ENCODE measurements at regions not wholly inside any gene's neighbourhood (a gene's known extent, or its start where the extent isn't known, plus 50 kb on each side); places are given as distances from the start of the nearest gene placed in this dataset.

DNA sequence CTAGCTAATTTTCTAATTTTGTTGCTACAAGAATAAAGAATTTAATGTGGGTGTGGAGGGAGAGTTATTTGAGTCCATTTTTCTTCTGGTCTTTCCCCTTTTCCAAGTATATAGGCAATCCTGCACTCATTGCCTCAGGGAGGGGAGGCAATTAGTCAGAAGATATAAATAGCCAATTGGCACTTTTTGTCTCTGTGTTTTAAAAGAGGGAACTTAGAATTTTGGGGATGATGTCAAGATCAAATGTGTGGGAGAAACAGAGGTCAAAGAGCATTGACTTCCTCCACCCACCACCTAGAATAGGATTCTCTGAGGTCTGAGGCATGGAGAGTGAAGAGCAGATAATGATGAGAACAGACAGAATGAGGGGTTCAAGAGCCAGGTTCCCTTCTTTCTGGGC, 120.3 kb upstream of the ZC3H12C start:
- Histone ChIP-seq H3K27me3 (no peaks in the 10 kb centered on the region), H3K4me3 (no peak overlapping the region), H3K27ac (no peak overlapping the region), H3K9me3 (ENCODE audit: low read depth) (no peaks in the 10 kb centered on the region), H3K36me3 (no peaks in the 10 kb centered on the region), H3K4me1 (ENCODE audit: low read depth) (peaks cover 22% of the 10 kb centered on the region)
- no peak for DNase-seq (ENCODE audit: low read depth in 1 of 2, low spot score in 1 of 2)
- TF ChIP-seq, protein P1, sequence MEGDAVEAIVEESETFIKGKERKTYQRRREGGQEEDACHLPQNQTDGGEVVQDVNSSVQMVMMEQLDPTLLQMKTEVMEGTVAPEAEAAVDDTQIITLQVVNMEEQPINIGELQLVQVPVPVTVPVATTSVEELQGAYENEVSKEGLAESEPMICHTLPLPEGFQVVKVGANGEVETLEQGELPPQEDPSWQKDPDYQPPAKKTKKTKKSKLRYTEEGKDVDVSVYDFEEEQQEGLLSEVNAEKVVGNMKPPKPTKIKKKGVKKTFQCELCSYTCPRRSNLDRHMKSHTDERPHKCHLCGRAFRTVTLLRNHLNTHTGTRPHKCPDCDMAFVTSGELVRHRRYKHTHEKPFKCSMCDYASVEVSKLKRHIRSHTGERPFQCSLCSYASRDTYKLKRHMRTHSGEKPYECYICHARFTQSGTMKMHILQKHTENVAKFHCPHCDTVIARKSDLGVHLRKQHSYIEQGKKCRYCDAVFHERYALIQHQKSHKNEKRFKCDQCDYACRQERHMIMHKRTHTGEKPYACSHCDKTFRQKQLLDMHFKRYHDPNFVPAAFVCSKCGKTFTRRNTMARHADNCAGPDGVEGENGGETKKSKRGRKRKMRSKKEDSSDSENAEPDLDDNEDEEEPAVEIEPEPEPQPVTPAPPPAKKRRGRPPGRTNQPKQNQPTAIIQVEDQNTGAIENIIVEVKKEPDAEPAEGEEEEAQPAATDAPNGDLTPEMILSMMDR (IDR thresholded peaks at IDR 0.05; ENCODE audit: low read depth, low read length), result no peak

DNA sequence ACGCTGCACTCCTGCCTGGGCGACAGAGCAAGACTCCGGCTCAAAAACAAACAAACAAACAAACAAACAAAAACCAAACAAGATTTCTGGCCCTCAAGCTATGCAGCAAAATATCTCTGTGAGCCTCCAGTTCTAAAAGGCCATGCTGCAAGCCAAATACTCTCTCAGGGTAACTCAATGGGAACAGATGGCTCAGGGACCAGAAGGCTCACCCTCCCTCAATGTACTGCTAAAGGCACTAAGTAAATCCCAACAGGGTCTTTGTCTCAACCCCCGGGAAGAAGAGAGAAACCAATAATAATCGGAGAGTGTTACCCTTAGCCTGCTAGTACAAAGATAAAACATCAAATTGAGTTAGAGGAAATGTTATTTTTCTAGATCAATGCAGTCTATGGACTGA, 119.7 kb upstream of the ZC3H12C start:
- DNase-seq (ENCODE audit: low read depth in 1 of 2, low spot score in 1 of 2), result no peak
- no peak overlapping the region for H3K4me3 ChIP-seq
- H3K36me3 ChIP-seq, result no peaks in the 10 kb centered on the region
- TF ChIP-seq, protein P1 (IDR thresholded peaks at IDR 0.05; ENCODE audit: low read depth, low read length), result no peak
- no peaks in the 10 kb centered on the region for H3K9me3 ChIP-seq (ENCODE audit: low read depth)
- H3K4me1 ChIP-seq (ENCODE audit: low read depth), result peaks cover 22% of the 10 kb centered on the region
- H3K27ac ChIP-seq, result no peak overlapping the region
- H3K27me3 ChIP-seq, result no peaks in the 10 kb centered on the region

DNA sequence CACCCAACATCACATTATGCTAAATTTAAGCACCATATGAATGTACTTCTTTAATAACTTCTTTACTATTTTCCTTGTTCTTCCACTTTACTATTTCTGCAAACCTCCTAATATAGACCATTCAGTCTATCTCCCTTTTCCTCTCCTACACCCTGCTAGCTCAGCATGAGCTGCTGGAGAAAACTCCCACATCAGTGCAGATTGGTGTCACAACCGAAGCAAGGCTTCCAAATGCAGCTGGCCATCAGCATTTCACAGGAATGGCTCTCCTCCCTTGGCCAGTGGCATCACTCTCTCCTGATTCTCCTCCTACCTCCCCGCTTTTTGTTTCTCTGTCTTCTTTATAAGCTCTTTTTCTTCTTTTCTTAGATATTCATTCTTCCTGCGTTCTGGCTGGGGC, 118.7 kb upstream of the ZC3H12C start:
- peaks cover 22% of the 10 kb centered on the region for H3K4me1 ChIP-seq (ENCODE audit: low read depth)

DNA sequence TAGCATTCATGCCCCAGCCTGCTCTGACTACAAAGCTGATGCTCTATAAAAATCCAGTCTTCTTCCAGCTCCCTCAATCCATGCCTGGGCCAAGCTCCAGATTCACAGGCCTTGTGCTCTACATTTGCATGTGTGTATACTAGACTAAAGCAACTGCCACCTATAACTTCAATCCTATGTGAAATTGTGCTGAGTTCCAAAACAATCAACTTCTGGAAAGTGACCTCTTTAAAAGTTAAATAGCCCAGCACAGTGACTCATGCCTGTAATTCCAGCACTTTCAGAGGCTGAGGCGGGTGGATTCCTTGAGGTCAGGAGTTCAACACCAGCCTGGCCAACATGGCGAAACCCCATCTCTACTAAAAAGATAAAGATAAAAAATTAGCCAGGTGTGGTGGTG, 114.3 kb upstream of the ZC3H12C start:
- Histone ChIP-seq H3K4me3 (no peak overlapping the region), H3K4me1 (ENCODE audit: low read depth) (no peaks in the 10 kb centered on the region), H3K27me3 (no peaks in the 10 kb centered on the region), H3K36me3 (no peaks in the 10 kb centered on the region), H3K27ac (no peak overlapping the region), H3K9me3 (ENCODE audit: low read depth) (no peaks in the 10 kb centered on the region)
- DNase-seq (ENCODE audit: low read depth in 1 of 2, low spot score in 1 of 2), result peak in 1 of 2 donors; percentile 11
- TF ChIP-seq, protein P1 (IDR thresholded peaks at IDR 0.05; ENCODE audit: low read depth, low read length), result no peak

More for the DNA sequence above, 118.7 kb upstream of the ZC3H12C start:
- no peak for DNase-seq (ENCODE audit: low read depth in 1 of 2, low spot score in 1 of 2)
- H3K9me3 ChIP-seq (ENCODE audit: low read depth), result no peaks in the 10 kb centered on the region
- no peaks in the 10 kb centered on the region for H3K27me3 ChIP-seq
- TF ChIP-seq, protein P1 (IDR thresholded peaks at IDR 0.05; ENCODE audit: low read depth, low read length), result no peak
- H3K27ac ChIP-seq, result no peak overlapping the region
- H3K4me3 ChIP-seq, result no peak overlapping the region
- no peaks in the 10 kb centered on the region for H3K36me3 ChIP-seq

DNA sequence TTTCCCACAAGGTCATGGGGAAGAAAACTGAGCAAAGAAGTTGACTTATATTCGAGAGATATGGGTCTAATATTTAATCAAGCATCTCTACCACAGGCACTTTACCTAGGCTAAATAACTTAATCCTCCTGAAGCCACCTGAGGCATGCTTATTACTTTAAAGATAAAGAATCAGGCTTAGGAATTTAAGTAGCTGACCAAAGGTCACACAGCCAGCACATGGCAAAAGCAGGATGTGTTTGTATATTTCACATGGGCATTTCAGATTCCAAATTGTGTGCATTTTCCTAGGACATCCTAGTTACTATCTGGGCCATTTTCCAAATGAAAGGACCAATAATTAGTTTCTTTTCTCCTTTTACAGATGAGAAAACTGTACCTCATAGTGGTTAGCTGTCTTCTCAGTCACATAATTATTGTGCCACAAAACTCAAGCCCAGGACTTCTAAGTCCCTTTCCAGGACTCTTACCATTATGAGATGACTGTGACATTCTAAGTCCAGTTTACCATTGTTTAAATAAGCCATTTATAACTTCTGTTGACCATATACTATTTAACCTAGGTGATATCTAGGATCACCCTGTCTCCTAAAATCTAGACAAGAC, 112.1 kb upstream of the ZC3H12C start:
- no peak for DNase-seq (ENCODE audit: low read depth in 1 of 2, low spot score in 1 of 2)
- no peaks in the 10 kb centered on the region for H3K36me3 ChIP-seq
- H3K9me3 ChIP-seq (ENCODE audit: low read depth), result no peaks in the 10 kb centered on the region
- no peak overlapping the region for H3K4me3 ChIP-seq
- no peaks in the 10 kb centered on the region for H3K27me3 ChIP-seq
- no peaks in the 10 kb centered on the region for H3K4me1 ChIP-seq (ENCODE audit: low read depth)
- H3K27ac ChIP-seq, result no peak overlapping the region
- TF ChIP-seq, protein P1 (IDR thresholded peaks at IDR 0.05; ENCODE audit: low read depth, low read length), result no peak
